ENCODE measurements at regions not wholly inside any gene's neighbourhood (a gene's known extent, or its start where the extent isn't known, plus 50 kb on each side); places are given as distances from the start of the nearest gene placed in this dataset.

GRCh38 chr6:67825201-67825895 lies 809.7 kb upstream of the ADGRB3 start (continued):
- no peak for TF ChIP-seq CTCF (IDR thresholded peaks at IDR 0.05; ENCODE audit: control extremely low read depth in 1 of 3, insufficient read depth in 1 of 3, low read depth in 1 of 3, low read length in 3 of 3)

Measured in H1 (cell line).